SK-N-SH treated with all-trans-retinoic acid at 6 μM for 48 hours (cell line): ENCODE measurements at regions not wholly inside any gene's neighbourhood (a gene's known extent, or its start where the extent isn't known, plus 50 kb on each side); places are given as distances from the start of the nearest gene placed in this dataset.

ENCODE experiments used
- ARNTL ChIP-seq: fragments of 450-650 bp; formaldehyde crosslinking; IDR thresholded peaks from 2 replicates; pipeline ENCODE4 v1.5.0; 2020; ENCODE audit warnings: low read depth, mild to moderate bottlenecking, moderate library complexity, borderline replicate concordance
- CREB5 ChIP-seq: fragments of 250-450 bp; sonication (Bioruptor Pico); IDR thresholded peaks from 2 replicates; pipeline ENCODE4 v1.5.1; 2020; ENCODE audit warnings: low read depth, mild to moderate bottlenecking, moderate library complexity
- ESRRG ChIP-seq: fragments of 250-450 bp; sonication (Bioruptor Pico); IDR thresholded peaks from 2 replicates; pipeline ENCODE4 v1.6.1; 2021; ENCODE audit warnings: mild to moderate bottlenecking
- GLIS3 ChIP-seq: fragments of 250-450 bp; sonication (Bioruptor Pico); IDR thresholded peaks from 2 replicates; pipeline ENCODE4 v1.5.0; 2020; ENCODE audit warnings: mild to moderate bottlenecking, moderate library complexity
- ISL1 ChIP-seq: fragments of 250-450 bp; sonication (Bioruptor Pico); IDR thresholded peaks from 2 replicates; pipeline ENCODE4 v2.1.2; 2022; ENCODE audit warnings: mild to moderate bottlenecking, moderate library complexity
- PATZ1 ChIP-seq: fragments of 250-450 bp; sonication (Bioruptor Pico); IDR thresholded peaks from 2 replicates; pipeline ENCODE4 v1.8.0; 2020; ENCODE audit warnings: mild to moderate bottlenecking, moderate library complexity, borderline replicate concordance
- POU6F1 ChIP-seq: fragments of 250-450 bp; sonication (Bioruptor Pico); IDR thresholded peaks from 2 replicates; pipeline ENCODE4 v1.8.0; 2021; ENCODE audit warnings: low read depth, mild to moderate bottlenecking, moderate library complexity, borderline replicate concordance
- PPARA ChIP-seq: fragments of 250-450 bp; sonication (Bioruptor Pico); IDR thresholded peaks from 2 replicates; pipeline ENCODE4 v1.5.0; 2020; ENCODE audit warnings: mild to moderate bottlenecking, borderline replicate concordance
- TCF4 ChIP-seq: fragments of 250-450 bp; sonication (Bioruptor Pico); IDR thresholded peaks from 2 replicates; pipeline ENCODE4 v1.8.0; 2021; ENCODE audit warnings: mild to moderate bottlenecking, moderate library complexity, borderline replicate concordance
- TSHZ2 ChIP-seq: fragments of 250-450 bp; sonication (Bioruptor Pico); IDR thresholded peaks from 2 replicates; pipeline ENCODE4 v1.5.0; 2020; ENCODE audit warnings: mild to moderate bottlenecking, moderate library complexity
- ZFP3 ChIP-seq: fragments of 250-450 bp; sonication (Bioruptor Pico); IDR thresholded peaks from 2 replicates; pipeline ENCODE4 v1.5.0; 2020; ENCODE audit warnings: mild to moderate bottlenecking, moderate library complexity
- ZFP30 ChIP-seq: fragments of 450-650 bp; formaldehyde crosslinking; IDR thresholded peaks from 2 replicates; pipeline ENCODE4 v1.5.0; 2022; ENCODE audit warnings: mild to moderate bottlenecking, moderate library complexity

- TF ChIP-seq PPARA (CRISPR knock-in tag) (no peak), PATZ1 (CRISPR knock-in tag) (no peak), ARNTL (CRISPR knock-in tag) (no peak), ZFP3 (CRISPR knock-in tag) (no peak), ZFP30 (no peak), ISL1 (CRISPR knock-in tag) (no peak), TSHZ2 (no peak), GLIS3 (CRISPR knock-in tag) (no peak), TCF4 (no peak), ESRRG (no peak), CREB5 (CRISPR knock-in tag) (no peak), POU6F1 (CRISPR knock-in tag) (no peak)
These were observed 80.9 kb upstream of the PARD3 start for GRCh38 chr10:34895977-34896376.
